ENCODE measurements at regions not wholly inside any gene's neighbourhood (a gene's known extent, or its start where the extent isn't known, plus 50 kb on each side); places are given as distances from the start of the nearest gene placed in this dataset.

- POLR2A ChIA-PET (ENCODE audit: low non-redundant PET): interaction anchor here (0.6 kb wide), 2 partner anchors 8 to 19 kb away, joined by 3 read pairs; no protein-coding TSS in a partner anchor
- CTCF ChIA-PET: no interaction called here
- TF ChIP-seq CTCF (conservative IDR thresholded peaks at IDR 0.05; ENCODE audit: low read depth): no peak
- no peak overlapping the region for H3K27ac ChIP-seq
- no peak for DNase-seq (ENCODE audit: low spot score)
These were observed 183.6 kb upstream of the NFE2L3 start for GRCh38 chr7:25968205-25968993.

GRCh38 chr7:25970356-25970755 is 181.6 kb upstream of the NFE2L3 start:
- no peak for TF ChIP-seq CTCF (conservative IDR thresholded peaks at IDR 0.05; ENCODE audit: low read depth)
- ChIA-PET CTCF (no interaction called here), POLR2A (ENCODE audit: low non-redundant PET) (no interaction called here)
- H3K27ac ChIP-seq: no peak overlapping the region
- no peak for DNase-seq (ENCODE audit: low spot score)

GRCh38 chr7:25970911-25971310 is 181.1 kb upstream of the NFE2L3 start:
- no peak overlapping the region for H3K27ac ChIP-seq
- POLR2A ChIA-PET (ENCODE audit: low non-redundant PET): no interaction called here
- CTCF ChIA-PET: no interaction called here
- TF ChIP-seq CTCF (conservative IDR thresholded peaks at IDR 0.05; ENCODE audit: low read depth): no peak
- no peak for DNase-seq (ENCODE audit: low spot score)

- DNase-seq (ENCODE audit: low spot score): no peak
- H3K27ac ChIP-seq: no peak overlapping the region
- POLR2A ChIA-PET (ENCODE audit: low non-redundant PET): no interaction called here
- no peak for TF ChIP-seq CTCF (conservative IDR thresholded peaks at IDR 0.05; ENCODE audit: low read depth)
- CTCF ChIA-PET: interaction anchor here (0.6 kb wide), 1 partner anchor 47 kb away, joined by 3 read pairs; no protein-coding TSS in a partner anchor
These were observed 175.4 kb upstream of the NFE2L3 start for GRCh38 chr7:25976630-25977029.

GRCh38 chr7:25978466-25978865 is 173.5 kb upstream of the NFE2L3 start:
- ChIA-PET CTCF (no interaction called here), POLR2A (ENCODE audit: low non-redundant PET) (no interaction called here)
- no peak for TF ChIP-seq CTCF (conservative IDR thresholded peaks at IDR 0.05; ENCODE audit: low read depth)
- no peak for DNase-seq (ENCODE audit: low spot score)
- no peak overlapping the region for H3K27ac ChIP-seq

- DNase-seq (ENCODE audit: low spot score): no peak
- TF ChIP-seq CTCF (conservative IDR thresholded peaks at IDR 0.05; ENCODE audit: low read depth): no peak
- ChIA-PET CTCF (no interaction called here), POLR2A (ENCODE audit: low non-redundant PET) (no interaction called here)
- no peak overlapping the region for H3K27ac ChIP-seq
These were observed 172.4 kb upstream of the NFE2L3 start for GRCh38 chr7:25979605-25980004.

Measured in RWPE1 (cell line).